Glomerular visceral epithelial cell (primary cell): ENCODE measurements at regions not wholly inside any gene's neighbourhood (a gene's known extent, or its start where the extent isn't known, plus 50 kb on each side); places are given as distances from the start of the nearest gene placed in this dataset.

Source experiments
- DNase-seq: peaks from one replicate; pipeline ENCODE4 v3.0.0-alpha.2; 2016; ENCODE audit errors: extremely low spot score

- DNase-seq = no peak
These were observed 54.6 kb upstream of the DEPDC1 start for GRCh38 chr1:68551459-68551858.

DNA sequence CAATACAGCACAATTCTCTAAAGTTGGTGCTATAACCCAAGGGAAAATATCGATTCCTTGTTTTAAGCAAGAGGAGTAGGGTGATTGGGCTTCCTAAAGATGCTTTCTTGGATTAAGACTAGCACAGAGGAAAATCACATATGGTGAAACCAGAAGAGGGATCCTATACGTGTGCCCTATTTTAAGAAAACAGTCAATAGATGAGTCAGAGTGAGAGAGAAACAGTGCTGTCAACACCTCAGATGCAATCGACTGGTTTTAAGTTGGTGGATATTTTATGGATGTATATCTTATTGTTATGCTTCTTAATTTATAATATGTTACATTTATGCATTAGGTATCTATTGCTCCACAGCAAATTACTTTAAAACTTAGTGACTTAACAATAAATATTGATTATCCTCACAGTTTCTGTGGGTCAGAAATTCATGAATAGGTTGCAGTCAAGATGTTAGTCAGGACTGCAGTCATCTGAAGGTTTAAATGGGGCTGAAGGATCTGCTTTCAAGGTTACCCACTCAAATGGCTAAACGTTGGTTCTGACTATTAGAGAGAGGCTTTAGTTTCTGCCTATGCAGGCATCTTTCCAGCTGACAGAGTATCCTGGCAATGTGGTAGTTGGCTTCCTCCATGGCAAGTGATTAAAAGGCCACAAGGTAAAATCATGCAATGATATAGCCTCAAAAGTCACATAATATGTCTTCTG is 61.6 kb upstream of the DEPDC1 start:
- DNase-seq = no peak

DNA sequence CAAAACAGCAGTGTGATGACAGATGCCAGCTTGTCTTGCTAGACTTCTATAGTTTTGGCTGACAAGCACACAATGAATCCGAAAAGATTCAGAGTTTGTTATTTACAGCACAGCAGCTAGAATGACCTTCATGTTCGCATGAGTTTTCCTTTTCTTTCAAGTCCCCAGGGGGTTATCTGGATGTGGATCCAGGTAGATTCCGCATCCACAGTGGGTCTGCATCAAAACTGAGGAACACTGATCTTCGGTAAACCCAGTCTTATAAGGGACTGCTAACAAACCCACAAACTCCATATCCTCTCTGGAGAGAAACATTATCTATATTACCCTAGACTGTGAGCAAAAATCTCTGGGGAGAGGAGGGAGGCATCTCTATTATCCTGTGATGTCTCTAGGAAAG is 69.0 kb upstream of the DEPDC1 start:
- DNase-seq = no peak

DNA sequence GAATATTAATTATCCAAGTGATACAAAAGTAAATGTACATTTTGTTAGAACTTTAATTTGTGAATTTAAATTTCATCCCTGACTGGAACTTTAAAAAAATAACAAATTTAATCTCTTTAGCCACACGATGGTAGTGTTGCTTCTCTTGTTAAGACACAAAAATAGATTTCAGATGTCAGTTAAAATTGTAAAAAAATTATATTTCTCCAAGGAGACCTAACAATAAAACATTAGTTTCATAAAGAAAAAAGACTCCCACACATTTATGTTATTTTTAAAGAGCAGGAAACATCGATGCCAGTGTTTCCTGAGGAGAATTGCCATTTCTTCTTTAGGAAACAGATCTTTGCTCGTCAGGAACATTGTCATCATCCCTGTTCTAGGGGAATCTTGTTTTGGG is 74.0 kb upstream of the DEPDC1 start:
- DNase-seq = no peak

DNA sequence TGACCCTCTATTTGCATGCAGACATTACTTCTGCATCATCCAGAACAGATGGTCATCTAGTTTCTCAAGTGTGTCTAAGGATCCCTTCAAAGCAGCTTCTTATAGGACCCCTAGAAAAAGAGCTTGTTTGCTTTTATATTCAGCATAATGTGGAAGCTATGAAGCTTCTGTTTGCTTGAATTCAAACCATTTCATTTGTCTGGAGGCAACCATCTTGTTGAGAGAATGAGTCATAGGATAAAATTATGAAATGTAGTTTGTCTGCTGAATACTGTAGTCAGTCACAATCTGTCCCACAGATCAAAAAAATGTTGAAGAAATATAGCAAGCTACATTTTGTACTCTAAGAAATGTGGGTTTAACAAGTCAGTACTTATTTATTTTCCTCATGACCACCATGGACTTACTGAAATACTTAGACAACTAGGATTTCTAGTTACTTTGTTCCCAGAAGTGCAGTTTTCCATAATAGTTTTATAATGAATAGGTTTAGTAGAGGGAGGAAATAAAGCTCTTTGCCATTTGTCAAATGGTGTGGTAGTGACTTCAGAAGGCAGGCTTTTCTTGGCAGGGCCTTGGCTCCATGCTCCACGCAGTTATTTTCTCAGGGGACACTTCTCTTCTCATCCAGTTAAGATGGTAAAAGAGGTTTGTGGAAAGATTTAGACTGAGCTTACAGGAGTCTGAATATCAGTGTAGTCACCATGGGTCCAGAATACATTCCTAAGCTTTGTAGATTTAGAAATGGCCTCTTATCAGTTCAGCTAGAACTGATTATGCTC is 74.8 kb upstream of the DEPDC1 start:
- DNase-seq = no peak

- no peak for DNase-seq
These were observed 88.5 kb upstream of the DEPDC1 start for GRCh38 chr1:68585351-68585750.

DNA sequence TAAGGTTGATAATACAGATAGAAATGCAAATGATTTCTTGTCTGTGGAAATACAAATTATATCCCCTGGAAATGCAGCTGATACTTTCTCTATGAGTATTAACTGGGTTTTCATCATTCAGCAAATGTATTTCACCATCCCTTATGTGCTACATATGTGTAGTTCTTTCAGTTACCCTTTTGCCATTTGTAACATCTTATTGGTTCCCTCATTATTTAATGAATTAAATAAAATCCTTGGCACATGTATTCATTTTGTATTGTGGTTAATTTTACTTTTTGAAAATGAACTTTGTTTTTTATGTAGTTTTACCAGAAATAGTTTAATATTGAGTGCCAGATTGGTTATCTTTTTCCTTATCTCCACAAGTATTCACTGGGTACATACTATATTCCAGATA is 89.9 kb upstream of the DEPDC1 start:
- no peak for DNase-seq

DNA sequence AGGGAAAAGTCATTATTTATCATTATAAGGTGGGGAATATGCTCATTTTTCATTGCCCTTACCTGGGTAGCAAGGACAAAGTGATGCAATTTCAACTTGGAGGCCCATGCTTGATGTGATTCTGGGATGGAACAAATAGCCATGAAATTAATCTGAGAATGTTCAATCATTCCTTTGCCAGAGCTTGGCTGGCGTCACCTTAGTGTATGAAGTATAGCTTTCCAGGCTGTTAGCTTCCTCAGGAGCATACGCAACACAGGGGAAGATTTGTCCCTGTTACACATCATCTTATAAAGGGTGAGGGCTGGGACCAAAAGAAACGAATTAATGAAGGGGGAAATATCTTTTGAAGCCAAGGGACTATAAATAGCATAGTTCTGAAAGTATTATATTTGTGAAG is 91.4 kb upstream of the DEPDC1 start:
- no peak for DNase-seq

DNA sequence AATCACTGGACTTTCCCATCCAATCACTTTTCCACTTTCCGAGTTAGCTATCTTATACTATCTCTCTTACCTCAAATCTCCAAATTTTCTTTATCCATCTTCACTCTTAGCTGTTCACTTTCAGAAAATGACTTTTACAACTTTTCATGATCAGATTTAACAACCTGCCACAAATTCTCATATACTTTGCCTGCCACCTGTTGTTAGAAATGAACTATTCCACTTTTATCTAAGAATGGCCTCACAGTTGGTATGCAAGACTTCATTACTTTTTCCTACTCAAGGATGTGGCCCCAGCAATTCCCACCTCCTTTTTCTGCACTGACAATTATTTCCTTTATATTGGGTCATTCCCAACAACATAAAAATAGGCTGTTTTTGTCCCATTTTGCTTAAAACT is 93.6 kb upstream of the DEPDC1 start:
- DNase-seq = no peak

DNA sequence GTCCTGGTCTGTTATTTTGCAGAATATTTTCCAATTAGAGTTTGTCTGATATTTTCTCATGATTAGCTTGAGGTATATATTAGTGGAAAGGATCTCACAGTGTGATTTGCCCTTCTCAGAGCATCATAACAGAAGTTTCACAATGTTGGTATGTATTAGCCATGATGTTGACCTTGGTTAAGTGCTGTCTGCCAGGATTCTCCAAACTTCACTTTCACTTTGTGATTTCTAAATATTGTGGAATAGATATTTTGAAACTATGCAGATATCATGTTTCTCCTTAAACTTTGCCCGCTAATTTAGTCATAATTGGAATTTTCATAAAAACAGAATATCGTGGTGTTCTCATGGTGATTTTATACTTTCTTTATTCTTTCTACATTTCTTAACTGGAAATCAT is 98.0 kb upstream of the DEPDC1 start:
- no peak for DNase-seq

DNA sequence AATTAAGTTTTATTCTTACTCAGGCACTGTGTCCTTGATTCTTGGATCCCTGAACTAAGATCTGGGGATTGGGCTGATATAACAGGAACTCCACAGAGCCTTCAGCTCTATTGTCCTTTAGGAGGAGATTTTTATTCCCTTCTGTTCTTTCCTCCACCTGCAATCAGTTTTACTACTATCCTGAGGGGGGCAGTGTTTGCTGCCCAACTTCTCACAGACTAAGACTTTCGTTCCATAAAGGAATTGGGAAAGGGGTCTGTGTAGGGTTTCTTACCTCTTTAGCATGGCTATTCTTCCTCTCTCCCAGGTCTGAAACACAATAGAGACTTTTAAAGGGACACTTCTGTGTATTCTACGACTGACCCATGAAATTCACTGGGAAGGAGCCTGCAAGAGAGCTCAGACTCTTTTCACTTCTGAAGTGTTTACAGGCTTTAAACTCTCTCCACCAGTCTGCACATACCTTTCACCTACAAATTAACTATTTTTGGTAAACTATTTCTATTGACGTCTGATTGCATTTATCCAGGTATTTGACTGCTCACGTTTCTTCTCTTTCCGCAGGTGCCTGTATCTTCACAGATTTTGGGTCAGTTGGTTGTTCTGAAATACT is 103.3 kb upstream of the DEPDC1 start:
- DNase-seq = no peak

DNA sequence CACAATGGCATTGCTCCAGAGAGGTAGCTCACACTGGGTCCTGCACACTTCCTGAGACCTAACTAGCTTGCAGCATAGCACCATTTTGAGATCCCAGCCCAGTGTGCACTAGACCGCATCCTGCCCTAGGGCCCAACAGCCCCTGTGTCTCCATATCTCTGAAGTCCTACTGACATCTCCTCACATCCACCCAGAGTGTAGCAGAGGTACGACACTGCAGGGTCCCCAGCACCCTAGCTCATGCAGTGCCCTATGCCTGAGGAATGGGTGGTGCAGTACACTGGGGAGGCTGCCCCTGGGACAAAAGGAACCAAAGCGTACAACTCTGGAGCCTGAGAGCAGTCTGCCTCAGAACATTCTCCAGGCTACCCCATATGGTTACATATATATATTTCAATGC is 111.4 kb upstream of the DEPDC1 start:
- no peak for DNase-seq

- DNase-seq = no peak
These were observed 118.4 kb upstream of the DEPDC1 start for GRCh38 chr1:68615312-68615711.

DNA sequence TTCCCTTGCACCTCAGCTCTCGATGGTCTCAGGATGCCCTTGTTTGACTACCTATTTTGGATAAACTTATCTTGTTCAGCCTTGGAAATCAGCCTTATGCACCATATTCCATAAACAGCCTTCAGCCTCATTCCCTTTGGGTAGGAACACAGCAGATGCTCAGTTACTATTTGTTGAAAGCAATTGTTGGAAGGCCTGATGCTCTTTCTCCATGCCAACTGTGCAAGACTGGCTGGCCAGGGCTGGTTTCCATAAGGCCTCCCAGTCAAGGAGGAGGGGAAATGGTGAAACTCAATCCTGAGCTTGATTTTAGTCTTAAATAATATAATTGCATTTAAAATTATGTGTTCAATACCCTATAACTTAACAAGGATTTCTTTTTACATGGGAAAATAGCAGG is 121.1 kb upstream of the DEPDC1 start:
- no peak for DNase-seq

DNA sequence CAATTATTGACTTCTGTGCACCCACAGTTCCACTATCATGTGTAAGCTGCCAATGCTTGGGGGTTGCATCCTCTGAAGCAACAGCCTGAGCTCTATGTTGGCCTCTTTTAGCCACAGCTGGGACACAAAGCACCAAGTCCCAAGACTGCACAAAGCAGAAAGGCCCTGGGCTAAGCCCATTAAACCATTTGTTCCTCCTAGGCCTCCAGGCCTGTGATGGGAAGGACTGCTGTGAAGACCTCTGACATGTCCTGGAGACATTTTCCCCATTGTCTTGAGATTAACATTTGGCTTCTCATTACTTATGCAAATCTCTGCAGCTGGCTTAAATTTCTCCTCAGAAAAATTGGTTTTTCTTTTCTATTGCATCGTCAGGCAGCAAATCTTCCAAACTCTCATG is 123.7 kb upstream of the DEPDC1 start:
- DNase-seq = no peak

GRCh38 chr1:68623700-68624099 is 126.8 kb upstream of the DEPDC1 start:
- DNase-seq = no peak

- DNase-seq = peak; percentile 46
These were observed 127.4 kb upstream of the DEPDC1 start for GRCh38 chr1:68624233-68624632.

- no peak for DNase-seq
These were observed 128.7 kb upstream of the DEPDC1 start for GRCh38 chr1:68625624-68626023.

- no peak for DNase-seq
These were observed 136.4 kb upstream of the DEPDC1 start for GRCh38 chr1:68633141-68633919.

GRCh38 chr1:68644504-68644903 is 147.6 kb upstream of the DEPDC1 start:
- no peak for DNase-seq

GRCh38 chr1:68651115-68651514 is 154.2 kb upstream of the DEPDC1 start:
- DNase-seq = no peak

- no peak for DNase-seq
These were observed 157.0 kb upstream of the DEPDC1 start for GRCh38 chr1:68653882-68654281.
